ENCODE measurements at regions not wholly inside any gene's neighbourhood (a gene's known extent, or its start where the extent isn't known, plus 50 kb on each side); places are given as distances from the start of the nearest gene placed in this dataset.

GRCh38 chr2:83516503-83516902 lies 942.6 kb downstream of the SUCLG1 start:
- no peak for DNase-seq

- no peak for DNase-seq
Measured at GRCh38 chr2:83487451-83487850, 971.6 kb downstream of the SUCLG1 start.

- no peak for DNase-seq
Measured at GRCh38 chr2:83481436-83481835, 977.6 kb downstream of the SUCLG1 start.

- DNase-seq, result no peak
Measured at GRCh38 chr2:83478037-83478436, 981.0 kb downstream of the SUCLG1 start.

GRCh38 chr2:83475371-83475770 lies 983.7 kb downstream of the SUCLG1 start:
- DNase-seq, result no peak

GRCh38 chr2:83471655-83472054 lies 987.4 kb downstream of the SUCLG1 start:
- DNase-seq, result peak; percentile 3

- no peak for DNase-seq
Measured at GRCh38 chr2:83470928-83471327, 988.2 kb downstream of the SUCLG1 start.

- DNase-seq, result no peak
Measured at GRCh38 chr2:83464444-83464843, 994.6 kb downstream of the SUCLG1 start.

GRCh38 chr2:83462881-83463280 lies 996.2 kb downstream of the SUCLG1 start:
- DNase-seq, result no peak

- DNase-seq, result no peak
Measured at GRCh38 chr2:83461135-83461534, 997.9 kb downstream of the SUCLG1 start.

- no peak for DNase-seq
Measured at GRCh38 chr2:83459456-83459855, 999.6 kb downstream of the SUCLG1 start.

- no peak for DNase-seq
Measured at GRCh38 chr2:83435989-83436388, 1023.1 kb downstream of the SUCLG1 start.

- no peak for DNase-seq
Measured at GRCh38 chr2:83420993-83421392, 1038.1 kb downstream of the SUCLG1 start.

GRCh38 chr2:83394134-83394904 lies 1064.8 kb downstream of the SUCLG1 start:
- DNase-seq, result no peak

- DNase-seq, result no peak
Measured at GRCh38 chr2:83388804-83389203, 1070.3 kb downstream of the SUCLG1 start.

- DNase-seq, result no peak
Measured at GRCh38 chr2:83386549-83386948, 1072.5 kb downstream of the SUCLG1 start.

GRCh38 chr2:83378921-83379320 lies 1080.2 kb downstream of the SUCLG1 start:
- no peak for DNase-seq

- no peak for DNase-seq
Measured at GRCh38 chr2:83376731-83377130, 1082.3 kb downstream of the SUCLG1 start.

- DNase-seq, result no peak
Measured at GRCh38 chr2:83370419-83370762, 1088.7 kb downstream of the SUCLG1 start.

- no peak for DNase-seq
Measured at GRCh38 chr2:83369601-83370418, 1089.3 kb downstream of the SUCLG1 start.

GRCh38 chr2:83368916-83369315 lies 1090.2 kb downstream of the SUCLG1 start:
- no peak for DNase-seq

GRCh38 chr2:83368461-83368860 lies 1090.6 kb downstream of the SUCLG1 start:
- no peak for DNase-seq

- DNase-seq, result no peak
Measured at GRCh38 chr2:83365476-83365875, 1093.6 kb downstream of the SUCLG1 start.

GRCh38 chr2:83364264-83364663 lies 1094.8 kb downstream of the SUCLG1 start:
- no peak for DNase-seq

Data from NCI-H1048 (cell line).